ENCODE measurements at regions not wholly inside any gene's neighbourhood (a gene's known extent, or its start where the extent isn't known, plus 50 kb on each side); places are given as distances from the start of the nearest gene placed in this dataset.

DNA sequence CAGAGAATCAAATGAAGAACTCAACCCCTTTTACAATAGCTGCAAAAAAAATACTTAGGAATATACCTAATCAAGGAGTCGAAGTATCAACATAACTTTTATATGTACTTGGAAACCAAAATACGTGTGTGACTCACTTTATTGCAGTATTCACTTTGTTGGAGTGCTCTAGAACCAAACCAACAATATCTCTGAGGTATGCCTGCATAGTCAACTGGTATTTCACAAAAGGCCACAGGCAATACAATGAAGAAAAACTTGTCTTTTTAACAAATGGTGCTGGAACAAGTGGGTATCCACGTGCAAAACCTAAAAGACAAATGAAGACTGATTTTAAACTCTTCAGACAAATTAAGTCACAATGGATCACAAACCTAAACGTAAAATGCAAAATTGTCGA, 385.7 kb downstream of the TLE1 start:
- DNase-seq (ENCODE audit: low spot score) (no peak), ATAC-seq (ENCODE audit: low FRiP score) (no peak)
- TF ChIP-seq, protein P1, sequence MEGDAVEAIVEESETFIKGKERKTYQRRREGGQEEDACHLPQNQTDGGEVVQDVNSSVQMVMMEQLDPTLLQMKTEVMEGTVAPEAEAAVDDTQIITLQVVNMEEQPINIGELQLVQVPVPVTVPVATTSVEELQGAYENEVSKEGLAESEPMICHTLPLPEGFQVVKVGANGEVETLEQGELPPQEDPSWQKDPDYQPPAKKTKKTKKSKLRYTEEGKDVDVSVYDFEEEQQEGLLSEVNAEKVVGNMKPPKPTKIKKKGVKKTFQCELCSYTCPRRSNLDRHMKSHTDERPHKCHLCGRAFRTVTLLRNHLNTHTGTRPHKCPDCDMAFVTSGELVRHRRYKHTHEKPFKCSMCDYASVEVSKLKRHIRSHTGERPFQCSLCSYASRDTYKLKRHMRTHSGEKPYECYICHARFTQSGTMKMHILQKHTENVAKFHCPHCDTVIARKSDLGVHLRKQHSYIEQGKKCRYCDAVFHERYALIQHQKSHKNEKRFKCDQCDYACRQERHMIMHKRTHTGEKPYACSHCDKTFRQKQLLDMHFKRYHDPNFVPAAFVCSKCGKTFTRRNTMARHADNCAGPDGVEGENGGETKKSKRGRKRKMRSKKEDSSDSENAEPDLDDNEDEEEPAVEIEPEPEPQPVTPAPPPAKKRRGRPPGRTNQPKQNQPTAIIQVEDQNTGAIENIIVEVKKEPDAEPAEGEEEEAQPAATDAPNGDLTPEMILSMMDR (IDR thresholded peaks at IDR 0.05), result no peak

DNA sequence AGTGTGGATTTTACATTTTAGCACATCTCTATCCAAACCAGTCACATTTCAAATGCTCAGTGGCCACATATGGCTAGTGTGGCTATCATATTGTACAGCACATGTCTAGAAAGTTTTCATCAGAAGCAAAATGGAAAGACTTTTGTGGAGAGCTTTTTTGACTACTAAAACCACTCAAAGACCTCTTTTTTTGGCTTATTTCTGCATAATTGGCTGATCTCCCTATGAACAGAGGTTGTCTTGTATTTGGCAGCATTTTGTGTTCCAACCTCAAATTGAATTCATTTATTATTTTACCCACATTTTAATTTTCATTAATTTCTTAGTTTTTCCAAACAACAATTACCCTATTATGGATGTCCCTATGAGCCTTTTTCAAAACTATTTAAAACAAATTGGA, 395.7 kb downstream of the TLE1 start:
- no peak for DNase-seq (ENCODE audit: low spot score)
- no peak for ATAC-seq (ENCODE audit: low FRiP score)
- TF ChIP-seq, protein P1 (IDR thresholded peaks at IDR 0.05), result no peak

GRCh38 chr9:81292056-81292805, 397.1 kb downstream of the TLE1 start:
- TF ChIP-seq, protein P1 (IDR thresholded peaks at IDR 0.05), result no peak
- DNase-seq (ENCODE audit: low spot score), result no peak
- ATAC-seq (ENCODE audit: low FRiP score), result no peak

- no peak for ATAC-seq (ENCODE audit: low FRiP score)
Measured at GRCh38 chr9:81289622-81290021, 399.7 kb downstream of the TLE1 start.

DNA sequence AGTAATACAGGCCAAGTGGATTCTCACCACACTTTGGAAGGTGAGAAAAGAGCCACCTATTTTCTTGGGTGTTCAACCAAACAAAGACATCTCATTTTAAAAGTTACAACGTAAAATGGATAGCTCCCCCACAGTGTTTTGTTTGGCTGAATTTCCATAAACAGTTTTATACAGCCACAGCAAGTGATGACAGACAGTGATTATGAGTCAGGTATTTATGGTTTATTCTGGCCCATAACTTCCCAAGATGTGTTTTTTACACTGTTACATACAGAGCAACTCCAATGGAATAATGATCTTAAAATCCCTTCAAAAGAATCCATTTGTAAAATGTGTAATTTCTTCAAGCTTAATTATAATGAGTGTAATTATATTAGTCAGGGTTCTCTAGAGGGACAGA, 421.3 kb downstream of the TLE1 start:
- ATAC-seq (ENCODE audit: low FRiP score) (no peak), DNase-seq (ENCODE audit: low spot score) (no peak)
- TF ChIP-seq, protein P1 (IDR thresholded peaks at IDR 0.05), result no peak

More at GRCh38 chr9:81289622-81290021, 399.7 kb downstream of the TLE1 start:
- TF ChIP-seq, protein P1 (IDR thresholded peaks at IDR 0.05), result no peak
- no peak for DNase-seq (ENCODE audit: low spot score)

GRCh38 chr9:81266674-81267073, 422.7 kb downstream of the TLE1 start:
- TF ChIP-seq, protein P1 (IDR thresholded peaks at IDR 0.05), result no peak
- no peak for DNase-seq (ENCODE audit: low spot score)
- no peak for ATAC-seq (ENCODE audit: low FRiP score)

DNA sequence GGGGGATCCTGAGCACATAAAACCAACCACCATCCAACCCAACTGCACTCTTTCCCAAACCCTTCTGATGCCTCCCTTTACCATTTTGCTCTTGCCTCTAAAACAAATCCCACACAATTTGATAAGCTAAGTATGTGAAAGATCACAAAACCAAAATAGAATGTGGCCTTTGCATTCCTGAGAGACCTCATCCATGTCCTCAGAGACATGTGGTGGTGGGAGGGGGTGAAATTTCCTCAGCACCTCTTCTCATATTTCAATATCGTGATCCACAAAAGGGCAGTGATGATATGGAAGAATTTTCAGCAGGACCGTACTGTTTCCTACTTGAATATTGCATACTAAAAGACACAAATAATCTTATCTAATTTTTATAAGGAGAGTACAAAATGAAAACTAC, 423.3 kb downstream of the TLE1 start:
- ATAC-seq (ENCODE audit: low FRiP score) (no peak), DNase-seq (ENCODE audit: low spot score) (no peak)
- TF ChIP-seq, protein P1 (IDR thresholded peaks at IDR 0.05), result no peak
